ENCODE measurements at regions not wholly inside any gene's neighbourhood (a gene's known extent, or its start where the extent isn't known, plus 50 kb on each side); places are given as distances from the start of the nearest gene placed in this dataset.
"Not testable (repeated sequence)": the region's sequence is repeated elsewhere in the genome, so short reads cannot be mapped to it uniquely, and the experiment has no call there.

GRCh38 chr5:85452322-85453025 is 1067.8 kb upstream of the EDIL3 start:
- intact Hi-C loops (cut with micrococcal nuclease) = no loop called here
- H3K9me3 Mint-ChIP-seq = peaks cover 8% of the 10 kb centered on the region
- no peaks in the 10 kb centered on the region for H3K27me3 Mint-ChIP-seq (ENCODE audit: low read depth)
- no peaks in the 10 kb centered on the region for H3K36me3 Mint-ChIP-seq (ENCODE audit: low read depth)
- DNase-seq (ENCODE audit: low spot score) = no peak
- H3K27ac Mint-ChIP-seq = no peak overlapping the region
- H3K4me1 Mint-ChIP-seq (ENCODE audit: low read depth) = no peaks in the 10 kb centered on the region
- H3K4me3 Mint-ChIP-seq (ENCODE audit: low read depth) = no peak overlapping the region

- no peak for DNase-seq (ENCODE audit: low spot score)
- H3K27me3 Mint-ChIP-seq (ENCODE audit: low read depth) = no peaks in the 10 kb centered on the region
- peaks cover 13% of the 10 kb centered on the region for H3K9me3 Mint-ChIP-seq
- intact Hi-C loops (cut with micrococcal nuclease) = no loop called here
- no peaks in the 10 kb centered on the region for H3K36me3 Mint-ChIP-seq (ENCODE audit: low read depth)
- H3K27ac Mint-ChIP-seq = no peak overlapping the region
- H3K4me1 Mint-ChIP-seq (ENCODE audit: low read depth) = no peaks in the 10 kb centered on the region
- no peak overlapping the region for H3K4me3 Mint-ChIP-seq (ENCODE audit: low read depth)
Observed at GRCh38 chr5:85453026-85453349, 1068.3 kb upstream of the EDIL3 start.

GRCh38 chr5:85458319-85458718 is 1073.6 kb upstream of the EDIL3 start:
- Mint-ChIP-seq H3K27ac (no peak overlapping the region), H3K27me3 (ENCODE audit: low read depth) (no peaks in the 10 kb centered on the region), H3K4me3 (ENCODE audit: low read depth) (no peak overlapping the region), H3K9me3 (peaks cover 15% of the 10 kb centered on the region), H3K4me1 (ENCODE audit: low read depth) (no peaks in the 10 kb centered on the region), H3K36me3 (ENCODE audit: low read depth) (no peaks in the 10 kb centered on the region)
- no peak for DNase-seq (ENCODE audit: low spot score)
- intact Hi-C loops (cut with micrococcal nuclease) = no loop called here

GRCh38 chr5:85462957-85463356 is 1078.3 kb upstream of the EDIL3 start:
- intact Hi-C loops (cut with micrococcal nuclease) = no loop called here
- H3K27ac Mint-ChIP-seq = no peak overlapping the region
- H3K36me3 Mint-ChIP-seq (ENCODE audit: low read depth) = no peaks in the 10 kb centered on the region

GRCh38 chr5:85466423-85466822 is 1081.7 kb upstream of the EDIL3 start:
- H3K9me3 Mint-ChIP-seq = peaks cover 41% of the 10 kb centered on the region
- DNase-seq (ENCODE audit: low spot score) = no peak
- H3K27me3 Mint-ChIP-seq (ENCODE audit: low read depth) = no peaks in the 10 kb centered on the region
- H3K4me3 Mint-ChIP-seq (ENCODE audit: low read depth) = no peak overlapping the region
- intact Hi-C loops (cut with micrococcal nuclease) = no loop called here
- H3K36me3 Mint-ChIP-seq (ENCODE audit: low read depth) = no peaks in the 10 kb centered on the region
- H3K27ac Mint-ChIP-seq = no peak overlapping the region
- no peaks in the 10 kb centered on the region for H3K4me1 Mint-ChIP-seq (ENCODE audit: low read depth)

More at GRCh38 chr5:85462957-85463356, 1078.3 kb upstream of the EDIL3 start:
- Mint-ChIP-seq H3K9me3 (peaks cover 30% of the 10 kb centered on the region), H3K27me3 (ENCODE audit: low read depth) (no peaks in the 10 kb centered on the region), H3K4me3 (ENCODE audit: low read depth) (no peak overlapping the region), H3K4me1 (ENCODE audit: low read depth) (no peaks in the 10 kb centered on the region)
- DNase-seq (ENCODE audit: low spot score) = no peak

- no peak for DNase-seq (ENCODE audit: low spot score)
- H3K4me3 Mint-ChIP-seq (ENCODE audit: low read depth) = no peak overlapping the region
- H3K27ac Mint-ChIP-seq = no peak overlapping the region
- H3K9me3 Mint-ChIP-seq = peaks cover 37% of the 10 kb centered on the region
- no peaks in the 10 kb centered on the region for H3K4me1 Mint-ChIP-seq (ENCODE audit: low read depth)
- no peaks in the 10 kb centered on the region for H3K27me3 Mint-ChIP-seq (ENCODE audit: low read depth)
- H3K36me3 Mint-ChIP-seq (ENCODE audit: low read depth) = no peaks in the 10 kb centered on the region
- intact Hi-C loops (cut with micrococcal nuclease) = no loop called here
Observed at GRCh38 chr5:85472749-85473148, 1088.1 kb upstream of the EDIL3 start.

GRCh38 chr5:85475151-85475550 is 1090.5 kb upstream of the EDIL3 start:
- H3K27me3 Mint-ChIP-seq (ENCODE audit: low read depth); DNase-seq (ENCODE audit: low spot score); intact Hi-C loops (cut with micrococcal nuclease); H3K4me3 Mint-ChIP-seq (ENCODE audit: low read depth); H3K4me1 Mint-ChIP-seq (ENCODE audit: low read depth); H3K36me3 Mint-ChIP-seq (ENCODE audit: low read depth); H3K27ac Mint-ChIP-seq: not testable (repeated sequence)
- peaks cover 29% of the 10 kb centered on the region for H3K9me3 Mint-ChIP-seq

GRCh38 chr5:85476617-85477016 is 1091.9 kb upstream of the EDIL3 start:
- no peak for DNase-seq (ENCODE audit: low spot score)
- Mint-ChIP-seq H3K4me3 (ENCODE audit: low read depth) (no peak overlapping the region), H3K9me3 (peaks cover 34% of the 10 kb centered on the region), H3K27me3 (ENCODE audit: low read depth) (no peaks in the 10 kb centered on the region), H3K27ac (no peak overlapping the region), H3K4me1 (ENCODE audit: low read depth) (no peaks in the 10 kb centered on the region), H3K36me3 (ENCODE audit: low read depth) (no peaks in the 10 kb centered on the region)
- intact Hi-C loops (cut with micrococcal nuclease) = no loop called here

- intact Hi-C loops (cut with micrococcal nuclease) = no loop called here
- Mint-ChIP-seq H3K4me1 (ENCODE audit: low read depth) (no peaks in the 10 kb centered on the region), H3K36me3 (ENCODE audit: low read depth) (no peaks in the 10 kb centered on the region), H3K9me3 (peaks cover 24% of the 10 kb centered on the region), H3K27ac (no peak overlapping the region), H3K4me3 (ENCODE audit: low read depth) (no peak overlapping the region), H3K27me3 (ENCODE audit: low read depth) (no peaks in the 10 kb centered on the region)
- DNase-seq (ENCODE audit: low spot score) = no peak
Observed at GRCh38 chr5:85479849-85480248, 1095.2 kb upstream of the EDIL3 start.

GRCh38 chr5:85484982-85485574 is 1100.4 kb upstream of the EDIL3 start:
- DNase-seq (ENCODE audit: low spot score) = no peak
- Mint-ChIP-seq H3K27ac (no peak overlapping the region), H3K4me3 (ENCODE audit: low read depth) (no peak overlapping the region), H3K9me3 (peaks cover 25% of the 10 kb centered on the region), H3K4me1 (ENCODE audit: low read depth) (no peaks in the 10 kb centered on the region), H3K27me3 (ENCODE audit: low read depth) (no peaks in the 10 kb centered on the region), H3K36me3 (ENCODE audit: low read depth) (no peaks in the 10 kb centered on the region)
- intact Hi-C loops (cut with micrococcal nuclease) = no loop called here

- DNase-seq (ENCODE audit: low spot score) = no peak
- intact Hi-C loops (cut with micrococcal nuclease) = no loop called here
- Mint-ChIP-seq H3K4me1 (ENCODE audit: low read depth) (no peaks in the 10 kb centered on the region), H3K36me3 (ENCODE audit: low read depth) (no peaks in the 10 kb centered on the region), H3K4me3 (ENCODE audit: low read depth) (no peak overlapping the region), H3K27ac (no peak overlapping the region), H3K9me3 (peaks cover 32% of the 10 kb centered on the region), H3K27me3 (ENCODE audit: low read depth) (no peaks in the 10 kb centered on the region)
Observed at GRCh38 chr5:85488295-85488694, 1103.6 kb upstream of the EDIL3 start.

GRCh38 chr5:85500869-85501268 is 1116.2 kb upstream of the EDIL3 start:
- Mint-ChIP-seq H3K36me3 (ENCODE audit: low read depth) (no peaks in the 10 kb centered on the region), H3K27me3 (ENCODE audit: low read depth) (no peaks in the 10 kb centered on the region), H3K4me1 (ENCODE audit: low read depth) (no peaks in the 10 kb centered on the region), H3K9me3 (peaks cover 14% of the 10 kb centered on the region), H3K27ac (no peak overlapping the region), H3K4me3 (ENCODE audit: low read depth) (no peak overlapping the region)
- intact Hi-C loops (cut with micrococcal nuclease) = no loop called here
- no peak for DNase-seq (ENCODE audit: low spot score)

- Mint-ChIP-seq H3K27ac (no peak overlapping the region), H3K27me3 (ENCODE audit: low read depth) (no peaks in the 10 kb centered on the region), H3K4me3 (ENCODE audit: low read depth) (no peak overlapping the region), H3K4me1 (ENCODE audit: low read depth) (no peaks in the 10 kb centered on the region), H3K36me3 (ENCODE audit: low read depth) (no peaks in the 10 kb centered on the region), H3K9me3 (peaks cover 28% of the 10 kb centered on the region)
- no peak for DNase-seq (ENCODE audit: low spot score)
- intact Hi-C loops (cut with micrococcal nuclease) = no loop called here
Observed at GRCh38 chr5:85512896-85513295, 1104.8 kb upstream of the COX7C start.

All from activated T-helper 2 cell treated with anti-CD3 and anti-CD28 coated beads, Interferon-gamma antibody, Interleukin-2, Interleukin-4, amounts not matched to agents 10 μg/mL and 5 μg/mL and 100 μg/mL, durations not matched to agents 14 hours and 24 hours and 36 hours (primary cell).